Stimulated activated CD4-positive, alpha-beta T cell treated with anti-CD3 and anti-CD28 coated beads, Interleukin-15, amount 100 ng/mL, for 24 hours (primary cell): ENCODE measurements at regions not wholly inside any gene's neighbourhood (a gene's known extent, or its start where the extent isn't known, plus 50 kb on each side); places are given as distances from the start of the nearest gene placed in this dataset.
"Not testable (repeated sequence)": the region's sequence is repeated elsewhere in the genome, so short reads cannot be mapped to it uniquely, and the experiment has no call there.

ENCODE experiments used
- DNase-seq: peaks from one replicate; pipeline ENCODE4 v3.0.0-alpha.2; 2020

- DNase-seq, result peak; percentile 36
Measured at GRCh38 chr4:99763635-99764101, 53.0 kb upstream of the DAPP1 start.

GRCh38 chr4:99762728-99763127, 53.9 kb upstream of the DAPP1 start:
- DNase-seq, result no peak

GRCh38 chr4:99759988-99760387, 56.6 kb upstream of the DAPP1 start:
- no peak for DNase-seq

- DNase-seq, result no peak
Measured at GRCh38 chr4:99759346-99759984, 57.2 kb upstream of the DAPP1 start.

- no peak for DNase-seq
Measured at GRCh38 chr4:99755223-99755944, 61.2 kb upstream of the DAPP1 start.

- no peak for DNase-seq
Measured at GRCh38 chr4:99754756-99755155, 61.9 kb upstream of the DAPP1 start.

- no peak for DNase-seq
Measured at GRCh38 chr4:99753931-99754330, 62.7 kb upstream of the DAPP1 start.

- no peak for DNase-seq
Measured at GRCh38 chr4:99749445-99750391, 66.9 kb upstream of the DAPP1 start.

- no peak for DNase-seq
Measured at GRCh38 chr4:99746443-99746842, 70.2 kb upstream of the DAPP1 start.

- no peak for DNase-seq
Measured at GRCh38 chr4:99736846-99737245, 79.2 kb upstream of the C4orf54 start.

- no peak for DNase-seq
Measured at GRCh38 chr4:99735822-99736221, 78.2 kb upstream of the C4orf54 start.

GRCh38 chr4:99734583-99735322, 77.1 kb upstream of the C4orf54 start:
- DNase-seq, result no peak

GRCh38 chr4:99733455-99733854, 75.8 kb upstream of the C4orf54 start:
- DNase-seq, result not testable (repeated sequence)

GRCh38 chr4:99729186-99729585, 71.6 kb upstream of the C4orf54 start:
- no peak for DNase-seq

GRCh38 chr4:99724067-99724466, 66.4 kb upstream of the C4orf54 start:
- no peak for DNase-seq

GRCh38 chr4:99723612-99724011, 66.0 kb upstream of the C4orf54 start:
- DNase-seq, result peak; percentile 26

GRCh38 chr4:99722725-99723124, 65.1 kb upstream of the C4orf54 start:
- no peak for DNase-seq

- no peak for DNase-seq
Measured at GRCh38 chr4:99722006-99722405, 64.4 kb upstream of the C4orf54 start.

GRCh38 chr4:99720206-99720605, 62.6 kb upstream of the C4orf54 start:
- no peak for DNase-seq

GRCh38 chr4:99716996-99717395, 59.4 kb upstream of the C4orf54 start:
- DNase-seq, result no peak

- no peak for DNase-seq
Measured at GRCh38 chr4:99715286-99715685, 57.7 kb upstream of the C4orf54 start.

GRCh38 chr4:99714179-99714578, 56.6 kb upstream of the C4orf54 start:
- DNase-seq, result no peak

- DNase-seq, result no peak
Measured at GRCh38 chr4:99712530-99712929, 54.9 kb upstream of the C4orf54 start.
